Naive B cell (primary cell): ENCODE measurements at regions not wholly inside any gene's neighbourhood (a gene's known extent, or its start where the extent isn't known, plus 50 kb on each side); places are given as distances from the start of the nearest gene placed in this dataset.
"Not testable (repeated sequence)": the region's sequence is repeated elsewhere in the genome, so short reads cannot be mapped to it uniquely, and the experiment has no call there.

Experiments
- ATAC-seq, 2 donors: fragments of 150-1000 bp; cut with Tn5 transposase; 2 replicates each; pipeline ENCODE4 v1.10.0; 2021; ENCODE audit warnings: low read depth in 2 of 2, mild to moderate bottlenecking in 2 of 2, moderate library complexity in 2 of 2
- DNase-seq: peaks from one replicate; pipeline ENCODE4 v3.0.0; 2022
- H3K27ac Mint-ChIP-seq, 6 donors: one replicate each; pipeline ENCODE4 v1.8.0; 2020 to 2022; ENCODE audit warnings: mild to moderate bottlenecking in 6 of 6, mixed read lengths in 6 of 6, moderate library complexity in 5 of 6, inconsistent platforms in 2 of 6
- H3K27me3 Mint-ChIP-seq, 3 donors: one replicate each; pipeline ENCODE4 v1.8.0; 2021 to 2022; ENCODE audit warnings: mixed read lengths in 3 of 3, mild to moderate bottlenecking in 1 of 3
- H3K36me3 Mint-ChIP-seq, 2 donors: one replicate each; pipeline ENCODE4 v1.8.0; 2020 to 2022; ENCODE audit warnings: mixed read lengths in 2 of 2, inconsistent platforms in 1 of 2, mild to moderate bottlenecking in 1 of 2
- H3K4me1 Mint-ChIP-seq, 3 donors: one replicate each; pipeline ENCODE4 v1.8.0; 2020 to 2022; ENCODE audit warnings: mixed read lengths in 3 of 3, inconsistent platforms in 1 of 3, mild to moderate bottlenecking in 1 of 3, moderate library complexity in 1 of 3
- H3K4me3 Mint-ChIP-seq, 8 donors: one replicate each; pipeline ENCODE4 v1.8.0; 2020 to 2022; ENCODE audit warnings: mild to moderate bottlenecking in 8 of 8, mixed read lengths in 8 of 8, moderate library complexity in 8 of 8, inconsistent platforms in 2 of 8
- H3K9me3 Mint-ChIP-seq, 7 donors: one replicate each; pipeline ENCODE4 v1.8.0; 2020 to 2022; ENCODE audit warnings: mixed read lengths in 7 of 7, mild to moderate bottlenecking in 5 of 7, inconsistent platforms in 2 of 7, moderate library complexity in 1 of 7

DNA sequence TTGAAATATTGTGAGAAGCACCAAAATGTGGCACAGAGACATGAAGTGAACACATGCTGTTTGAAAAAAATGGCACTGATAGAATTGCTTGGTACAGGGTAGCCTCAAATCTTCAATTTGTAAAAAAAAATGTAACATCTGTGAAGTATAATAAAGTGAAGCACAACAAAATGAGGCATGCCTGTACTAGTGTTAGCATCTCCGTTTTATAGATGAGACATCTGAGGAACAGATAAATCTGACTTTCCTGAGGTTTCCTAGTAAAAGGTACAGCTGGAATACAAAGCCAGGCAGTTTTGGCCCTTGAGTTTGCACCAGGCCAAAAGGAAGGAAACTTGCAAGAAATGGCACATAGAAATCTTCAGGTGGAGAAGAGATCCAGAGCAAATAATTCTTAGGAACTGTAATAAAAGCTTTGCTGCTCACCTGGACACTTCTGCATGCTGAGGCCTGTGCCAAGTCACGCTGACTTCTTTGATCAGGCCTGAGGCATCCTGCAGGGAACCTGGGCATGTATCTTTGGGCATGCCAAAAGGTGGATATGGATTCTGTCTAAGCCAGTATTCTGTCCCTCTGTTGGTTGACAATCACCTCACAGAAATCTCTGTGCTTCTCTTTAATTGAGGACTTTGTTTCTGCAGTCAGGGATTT, 251.5 kb upstream of the PLPP4 start:
- H3K9me3 Mint-ChIP-seq = peaks cover 0 to 2% (median 0%) of the 10 kb centered on the region in 7 donors
- H3K36me3 Mint-ChIP-seq = no peaks in the 10 kb centered on the region
- no peak for ATAC-seq
- H3K27ac Mint-ChIP-seq = no peak overlapping the region
- no peaks in the 10 kb centered on the region for H3K4me1 Mint-ChIP-seq
- H3K27me3 Mint-ChIP-seq = peaks cover 11 to 12% (median 12%) of the 10 kb centered on the region in 3 donors
- H3K4me3 Mint-ChIP-seq = no peak overlapping the region
- no peak for DNase-seq

DNA sequence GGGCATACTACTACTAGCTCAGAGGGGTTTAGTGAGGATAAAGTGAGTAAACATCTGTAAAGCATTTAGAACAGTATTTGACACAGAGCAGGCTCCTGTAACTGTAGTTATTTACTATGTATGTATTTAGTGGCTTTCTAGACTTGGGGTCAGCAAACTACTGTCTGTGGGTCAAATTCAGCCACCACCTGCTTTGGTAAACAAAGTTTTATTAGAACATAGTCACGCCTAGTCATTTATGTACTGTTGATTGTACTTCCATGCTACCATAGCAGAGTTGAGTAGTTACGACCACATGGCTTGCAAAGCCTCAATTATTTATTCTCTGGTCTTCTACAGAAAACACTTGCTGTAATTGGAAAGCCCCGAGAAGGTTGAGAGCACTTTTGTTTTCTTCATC, 248.5 kb upstream of the PLPP4 start:
- ATAC-seq (no peak), DNase-seq (no peak)
- H3K4me3 Mint-ChIP-seq = no peak overlapping the region
- no peaks in the 10 kb centered on the region for H3K36me3 Mint-ChIP-seq
- no peak overlapping the region for H3K27ac Mint-ChIP-seq
- peaks cover 5 to 17% (median 7%) of the 10 kb centered on the region in 3 donors for H3K27me3 Mint-ChIP-seq
- H3K9me3 Mint-ChIP-seq = peaks cover 0 to 3% (median 0%) of the 10 kb centered on the region in 7 donors
- H3K4me1 Mint-ChIP-seq = no peaks in the 10 kb centered on the region

GRCh38 chr10:120209124-120209762, 247.8 kb upstream of the PLPP4 start:
- DNase-seq (no peak), ATAC-seq (no peak)
- no peak overlapping the region for H3K27ac Mint-ChIP-seq
- H3K4me1 Mint-ChIP-seq = no peaks in the 10 kb centered on the region
- H3K36me3 Mint-ChIP-seq = no peaks in the 10 kb centered on the region
- peaks cover 0 to 7% (median under 1%) of the 10 kb centered on the region in 7 donors for H3K9me3 Mint-ChIP-seq
- H3K4me3 Mint-ChIP-seq = no peak overlapping the region
- H3K27me3 Mint-ChIP-seq = peaks cover 0 to 10% (median 0%) of the 10 kb centered on the region in 3 donors

DNA sequence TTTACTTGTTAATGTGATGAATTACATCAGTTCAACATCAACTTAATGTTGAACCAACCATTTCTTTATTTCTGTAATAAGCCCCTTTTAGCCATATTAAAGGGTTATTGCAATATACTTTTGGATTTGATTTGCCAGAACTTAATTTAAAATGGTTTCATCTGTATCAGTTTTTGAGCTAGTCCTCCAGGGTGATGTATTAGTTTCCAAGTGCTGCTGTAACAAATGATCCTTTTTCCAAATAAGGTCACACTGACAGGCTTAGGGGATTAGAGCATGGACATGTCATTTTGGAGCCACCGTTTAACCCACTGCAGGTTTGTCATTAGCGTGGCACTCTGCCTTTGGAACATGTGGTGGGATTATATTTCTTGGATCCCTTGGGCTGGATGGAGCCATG, 244.8 kb upstream of the PLPP4 start:
- Mint-ChIP-seq H3K4me1 (no peaks in the 10 kb centered on the region), H3K9me3 (peaks cover 0 to 9% (median 2%) of the 10 kb centered on the region in 7 donors), H3K27me3 (peaks cover 0 to 5% (median 0%) of the 10 kb centered on the region in 3 donors), H3K4me3 (no peak overlapping the region), H3K36me3 (no peaks in the 10 kb centered on the region), H3K27ac (no peak overlapping the region)
- no peak for DNase-seq
- no peak for ATAC-seq

DNA sequence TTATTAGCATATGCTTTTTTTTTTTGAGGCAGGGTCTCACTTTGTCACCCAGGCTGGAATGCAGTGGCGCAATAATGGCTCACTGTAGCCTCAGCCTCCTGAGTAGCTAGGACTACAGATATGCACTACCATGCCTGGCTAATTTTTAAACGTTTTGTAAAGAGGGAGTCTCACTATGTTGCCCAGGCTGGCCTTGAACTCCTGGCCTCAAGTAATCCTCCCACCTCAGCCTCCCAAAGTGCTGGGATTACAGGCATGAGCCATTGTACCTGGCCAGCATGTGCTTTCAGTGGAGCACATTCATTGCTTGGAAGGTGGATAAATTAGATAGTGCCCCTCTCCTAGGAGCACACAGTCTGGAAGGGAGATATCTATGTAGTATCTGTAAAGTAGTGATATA, 243.7 kb upstream of the PLPP4 start:
- not testable (repeated sequence) for H3K9me3 Mint-ChIP-seq, ATAC-seq, H3K27ac Mint-ChIP-seq, H3K4me1 Mint-ChIP-seq, H3K4me3 Mint-ChIP-seq, H3K36me3 Mint-ChIP-seq, DNase-seq
- peaks cover 0 to 11% (median 0%) of the 10 kb centered on the region in 3 donors for H3K27me3 Mint-ChIP-seq

GRCh38 chr10:120217736-120218135, 239.3 kb upstream of the PLPP4 start:
- peaks cover 0 to 13% (median 2%) of the 10 kb centered on the region in 7 donors for H3K9me3 Mint-ChIP-seq
- H3K36me3 Mint-ChIP-seq = no peaks in the 10 kb centered on the region
- no peak overlapping the region for H3K27ac Mint-ChIP-seq
- no peaks in the 10 kb centered on the region for H3K4me1 Mint-ChIP-seq
- H3K27me3 Mint-ChIP-seq = peaks cover 0 to 19% (median 15%) of the 10 kb centered on the region in 3 donors
- no peak for DNase-seq
- no peak for ATAC-seq
- no peak overlapping the region for H3K4me3 Mint-ChIP-seq

DNA sequence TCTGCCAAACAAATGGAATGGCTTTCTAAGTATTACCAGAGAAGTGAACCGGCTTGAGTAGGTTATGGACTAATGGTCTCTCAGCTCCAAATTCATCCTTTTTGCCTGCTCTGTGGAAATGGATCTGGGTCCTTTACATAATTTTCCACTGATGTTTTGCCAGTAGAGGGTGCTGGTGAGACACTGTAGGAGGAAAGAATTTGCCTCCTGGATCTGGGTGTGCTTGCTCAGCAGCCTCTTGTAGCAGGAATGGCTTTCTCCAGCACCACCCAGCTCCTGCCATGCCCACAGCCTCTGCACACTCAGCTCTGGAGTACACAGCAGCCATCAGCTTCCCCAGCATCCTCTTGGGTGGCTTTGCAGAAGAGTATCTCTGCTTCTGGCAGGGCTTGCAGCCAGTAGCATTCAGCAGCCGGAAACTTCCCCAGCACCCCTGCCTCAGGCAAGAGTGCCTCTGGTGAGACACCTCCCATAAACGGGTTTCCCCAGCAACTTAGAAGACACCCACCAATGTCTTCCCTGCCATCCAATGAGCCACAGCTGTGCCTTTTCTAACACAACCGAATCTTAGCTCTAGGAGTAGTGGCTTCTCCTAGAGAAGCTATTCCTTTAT, 235.0 kb upstream of the PLPP4 start:
- DNase-seq = no peak
- Mint-ChIP-seq H3K27me3 (peaks cover 0 to 19% (median 15%) of the 10 kb centered on the region in 3 donors), H3K4me3 (no peak overlapping the region), H3K9me3 (peaks cover 0 to 19% (median 3%) of the 10 kb centered on the region in 7 donors), H3K36me3 (no peaks in the 10 kb centered on the region), H3K4me1 (no peaks in the 10 kb centered on the region), H3K27ac (no peak overlapping the region)
- ATAC-seq = no peak

DNA sequence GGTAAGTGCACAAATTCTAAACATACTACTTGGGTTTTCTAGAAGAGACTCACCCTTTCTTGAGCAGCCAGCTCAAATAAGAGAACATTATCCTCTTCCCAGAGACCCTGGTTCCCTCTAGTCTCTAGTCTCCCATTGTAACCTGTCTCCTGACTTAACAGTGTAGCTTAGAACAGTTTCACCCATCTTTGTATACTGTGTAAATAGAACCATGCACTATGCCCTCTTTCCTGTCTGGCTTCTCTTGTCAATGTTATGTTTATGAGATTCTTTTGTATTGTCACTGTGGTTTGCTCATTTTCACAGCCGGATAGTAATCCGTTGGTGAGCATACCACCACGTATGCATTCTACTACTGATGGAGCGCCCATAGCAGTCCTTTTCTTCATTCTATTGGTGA, 227.4 kb upstream of the PLPP4 start:
- no peak overlapping the region for H3K27ac Mint-ChIP-seq
- no peak for DNase-seq
- no peak for ATAC-seq
- H3K27me3 Mint-ChIP-seq = peaks cover 0 to 8% (median 7%) of the 10 kb centered on the region in 3 donors
- no peak overlapping the region for H3K4me3 Mint-ChIP-seq
- H3K36me3 Mint-ChIP-seq = no peaks in the 10 kb centered on the region
- no peaks in the 10 kb centered on the region for H3K4me1 Mint-ChIP-seq
- peaks cover 0 to 17% (median 4%) of the 10 kb centered on the region in 7 donors for H3K9me3 Mint-ChIP-seq

GRCh38 chr10:120239695-120240094, 217.3 kb upstream of the PLPP4 start:
- H3K9me3 Mint-ChIP-seq, ATAC-seq, DNase-seq, H3K4me3 Mint-ChIP-seq, H3K4me1 Mint-ChIP-seq, H3K27ac Mint-ChIP-seq, H3K36me3 Mint-ChIP-seq: not testable (repeated sequence)
- peaks cover 0 to 13% (median 0%) of the 10 kb centered on the region in 3 donors for H3K27me3 Mint-ChIP-seq

GRCh38 chr10:120251821-120252442, 205.1 kb upstream of the PLPP4 start:
- no peak for DNase-seq
- H3K4me3 Mint-ChIP-seq = no peak overlapping the region
- no peak for ATAC-seq
- no peaks in the 10 kb centered on the region for H3K4me1 Mint-ChIP-seq
- peaks cover 0 to 9% of the 10 kb centered on the region in 2 donors for H3K36me3 Mint-ChIP-seq
- H3K27me3 Mint-ChIP-seq = peaks cover 9 to 27% (median 10%) of the 10 kb centered on the region in 3 donors
- peaks cover 0 to 16% (median 6%) of the 10 kb centered on the region in 7 donors for H3K9me3 Mint-ChIP-seq
- H3K27ac Mint-ChIP-seq = no peak overlapping the region

DNA sequence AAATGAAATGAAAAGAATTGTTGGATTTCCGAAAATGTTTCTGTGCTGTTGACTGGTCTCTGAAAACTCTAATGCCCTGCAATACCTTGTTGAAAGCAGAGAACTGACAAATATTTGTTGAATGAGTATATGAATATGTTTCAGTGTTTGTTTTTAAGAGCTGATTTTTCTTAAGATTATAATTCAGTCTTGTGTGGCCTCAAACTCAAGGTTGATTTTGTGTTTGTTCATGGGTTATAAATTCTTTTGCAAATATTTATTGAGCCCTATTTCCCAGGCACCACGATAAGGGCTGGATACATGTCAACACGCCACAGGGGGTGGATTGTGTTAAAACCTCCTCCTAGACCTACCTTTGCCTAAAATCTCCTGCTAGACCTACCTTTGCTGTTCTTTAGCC, 203.9 kb upstream of the PLPP4 start:
- peaks cover 9 to 19% (median 10%) of the 10 kb centered on the region in 3 donors for H3K27me3 Mint-ChIP-seq
- peaks cover 0 to 15% (median 5%) of the 10 kb centered on the region in 7 donors for H3K9me3 Mint-ChIP-seq
- DNase-seq (no peak), ATAC-seq (no peak)
- no peak overlapping the region for H3K27ac Mint-ChIP-seq
- no peaks in the 10 kb centered on the region for H3K4me1 Mint-ChIP-seq
- no peak overlapping the region for H3K4me3 Mint-ChIP-seq
- H3K36me3 Mint-ChIP-seq = peaks cover 0 to 4% of the 10 kb centered on the region in 2 donors

DNA sequence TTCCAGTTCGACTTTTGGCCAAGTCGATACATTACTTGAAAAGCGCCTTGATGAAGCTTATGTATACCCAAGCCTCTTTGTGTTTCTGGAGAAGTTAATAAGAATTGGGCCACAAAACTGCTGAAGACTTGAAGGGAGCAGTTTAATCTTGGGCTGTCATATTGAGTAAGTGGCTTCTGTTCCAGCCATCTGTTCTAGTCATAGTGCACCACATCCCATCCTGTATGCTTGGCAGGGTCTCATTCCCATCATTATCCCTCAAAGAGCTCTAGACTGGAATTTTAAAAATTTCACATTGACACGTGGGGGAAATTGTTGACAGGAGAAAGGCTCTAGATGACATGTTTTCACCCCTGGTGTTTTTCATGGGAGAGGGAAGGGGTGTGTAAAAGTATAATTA, 196.6 kb upstream of the PLPP4 start:
- Mint-ChIP-seq H3K27me3 (peaks cover 12 to 28% (median 25%) of the 10 kb centered on the region in 3 donors), H3K27ac (no peak overlapping the region), H3K4me3 (no peak overlapping the region), H3K4me1 (no peaks in the 10 kb centered on the region), H3K36me3 (no peaks in the 10 kb centered on the region), H3K9me3 (peaks cover 0 to 8% (median 4%) of the 10 kb centered on the region in 7 donors)
- ATAC-seq (no peak), DNase-seq (no peak)

DNA sequence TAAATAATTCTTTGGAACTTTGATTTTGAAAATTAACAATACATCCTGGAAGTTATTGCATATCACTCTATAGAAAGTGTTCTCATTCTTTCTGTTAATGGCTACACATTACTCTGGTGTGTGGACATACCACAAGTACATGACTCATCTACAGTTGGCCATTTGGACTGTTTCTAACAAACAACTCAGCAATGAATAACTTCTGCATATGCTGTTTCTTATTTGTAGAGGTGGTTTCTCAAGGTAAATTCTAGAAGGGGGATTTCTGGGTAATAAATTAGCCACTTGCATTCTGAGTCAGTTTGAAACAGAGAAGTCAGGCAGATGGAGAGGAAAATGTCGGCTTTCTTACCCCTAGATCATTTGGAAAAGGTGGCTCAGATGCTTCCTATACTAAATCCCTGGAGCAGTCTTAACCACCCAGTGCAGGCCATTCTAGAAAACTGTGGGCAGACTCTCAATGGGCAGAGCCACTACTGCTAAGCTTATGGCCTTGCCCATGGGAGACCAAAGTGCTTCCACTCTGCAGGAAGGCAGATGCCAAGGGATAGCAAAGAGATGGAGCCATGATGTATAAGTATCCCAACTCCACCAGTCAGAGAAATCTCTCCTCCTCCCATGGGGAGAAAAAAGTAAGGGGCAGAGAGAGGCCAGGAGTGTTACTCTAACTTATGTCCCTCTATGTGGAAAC, 194.0 kb upstream of the PLPP4 start:
- no peak for DNase-seq
- no peaks in the 10 kb centered on the region for H3K36me3 Mint-ChIP-seq
- H3K9me3 Mint-ChIP-seq = peaks cover 0 to 3% (median 0%) of the 10 kb centered on the region in 7 donors
- H3K27ac Mint-ChIP-seq = no peak overlapping the region
- H3K4me1 Mint-ChIP-seq = no peaks in the 10 kb centered on the region
- no peak overlapping the region for H3K4me3 Mint-ChIP-seq
- H3K27me3 Mint-ChIP-seq = peaks cover 12 to 28% (median 25%) of the 10 kb centered on the region in 3 donors
- ATAC-seq = no peak
